ENCODE measurements at regions not wholly inside any gene's neighbourhood (a gene's known extent, or its start where the extent isn't known, plus 50 kb on each side); places are given as distances from the start of the nearest gene placed in this dataset.

GRCh38 chr1:147472966-147473732, 68.2 kb upstream of the BCL9 start:
- Histone ChIP-seq H3K9me3 (ENCODE audit: low read depth, low read length) (no peaks in the 10 kb centered on the region), H2AFZ (ENCODE audit: low read length) (no peak overlapping the region), H3K27ac (ENCODE audit: low read depth, low read length) (no peak overlapping the region), H3K27me3 (ENCODE audit: insufficient read depth, low read length) (peaks cover 5% of the 10 kb centered on the region), H3K4me1 (ENCODE audit: insufficient read depth, low read length) (no peaks in the 10 kb centered on the region), H3K79me2 (ENCODE audit: insufficient read depth, low read length) (no peaks in the 10 kb centered on the region), H3K4me2 (ENCODE audit: insufficient read depth, low read length) (no peak overlapping the region), H3K4me3 (ENCODE audit: insufficient read depth, low read length) (no peak overlapping the region), H3K36me3 (ENCODE audit: insufficient read depth, low read length) (no peaks in the 10 kb centered on the region), H4K20me1 (ENCODE audit: insufficient read depth, low read length) (no peaks in the 10 kb centered on the region)
- TF ChIP-seq, protein P1, sequence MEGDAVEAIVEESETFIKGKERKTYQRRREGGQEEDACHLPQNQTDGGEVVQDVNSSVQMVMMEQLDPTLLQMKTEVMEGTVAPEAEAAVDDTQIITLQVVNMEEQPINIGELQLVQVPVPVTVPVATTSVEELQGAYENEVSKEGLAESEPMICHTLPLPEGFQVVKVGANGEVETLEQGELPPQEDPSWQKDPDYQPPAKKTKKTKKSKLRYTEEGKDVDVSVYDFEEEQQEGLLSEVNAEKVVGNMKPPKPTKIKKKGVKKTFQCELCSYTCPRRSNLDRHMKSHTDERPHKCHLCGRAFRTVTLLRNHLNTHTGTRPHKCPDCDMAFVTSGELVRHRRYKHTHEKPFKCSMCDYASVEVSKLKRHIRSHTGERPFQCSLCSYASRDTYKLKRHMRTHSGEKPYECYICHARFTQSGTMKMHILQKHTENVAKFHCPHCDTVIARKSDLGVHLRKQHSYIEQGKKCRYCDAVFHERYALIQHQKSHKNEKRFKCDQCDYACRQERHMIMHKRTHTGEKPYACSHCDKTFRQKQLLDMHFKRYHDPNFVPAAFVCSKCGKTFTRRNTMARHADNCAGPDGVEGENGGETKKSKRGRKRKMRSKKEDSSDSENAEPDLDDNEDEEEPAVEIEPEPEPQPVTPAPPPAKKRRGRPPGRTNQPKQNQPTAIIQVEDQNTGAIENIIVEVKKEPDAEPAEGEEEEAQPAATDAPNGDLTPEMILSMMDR (IDR thresholded peaks at IDR 0.05; ENCODE audit: extremely low read depth, low read depth, low read length): no peak
- no peak for DNase-seq (ENCODE audit: insufficient read length, low spot score, missing footprints)

DNA sequence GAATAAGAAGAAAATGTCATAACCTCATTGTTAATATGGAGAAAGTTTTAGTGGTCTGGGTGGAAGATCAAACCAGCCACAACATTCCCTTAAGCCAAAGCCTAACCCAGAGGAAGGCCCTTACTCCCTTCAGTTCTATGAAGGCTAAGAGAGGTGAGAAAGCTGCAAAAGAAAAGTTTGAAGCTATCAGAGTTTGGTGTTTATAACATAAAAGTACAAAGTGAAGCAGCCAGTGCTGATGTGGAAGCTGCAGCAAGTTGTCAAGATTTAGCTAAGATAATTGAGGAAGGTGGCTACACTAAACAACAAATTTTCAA, 67.6 kb upstream of the BCL9 start:
- Histone ChIP-seq H3K4me3 (ENCODE audit: insufficient read depth, low read length) (no peak overlapping the region), H4K20me1 (ENCODE audit: insufficient read depth, low read length) (no peaks in the 10 kb centered on the region), H3K4me1 (ENCODE audit: insufficient read depth, low read length) (no peaks in the 10 kb centered on the region), H3K27ac (ENCODE audit: low read depth, low read length) (no peak overlapping the region), H3K4me2 (ENCODE audit: insufficient read depth, low read length) (no peak overlapping the region), H3K27me3 (ENCODE audit: insufficient read depth, low read length) (peaks cover 5% of the 10 kb centered on the region), H3K79me2 (ENCODE audit: insufficient read depth, low read length) (no peaks in the 10 kb centered on the region), H2AFZ (ENCODE audit: low read length) (no peak overlapping the region), H3K9me3 (ENCODE audit: low read depth, low read length) (no peaks in the 10 kb centered on the region), H3K36me3 (ENCODE audit: insufficient read depth, low read length) (no peaks in the 10 kb centered on the region)
- TF ChIP-seq, protein P1 (IDR thresholded peaks at IDR 0.05; ENCODE audit: extremely low read depth, low read depth, low read length): no peak
- no peak for DNase-seq (ENCODE audit: insufficient read length, low spot score, missing footprints)

DNA sequence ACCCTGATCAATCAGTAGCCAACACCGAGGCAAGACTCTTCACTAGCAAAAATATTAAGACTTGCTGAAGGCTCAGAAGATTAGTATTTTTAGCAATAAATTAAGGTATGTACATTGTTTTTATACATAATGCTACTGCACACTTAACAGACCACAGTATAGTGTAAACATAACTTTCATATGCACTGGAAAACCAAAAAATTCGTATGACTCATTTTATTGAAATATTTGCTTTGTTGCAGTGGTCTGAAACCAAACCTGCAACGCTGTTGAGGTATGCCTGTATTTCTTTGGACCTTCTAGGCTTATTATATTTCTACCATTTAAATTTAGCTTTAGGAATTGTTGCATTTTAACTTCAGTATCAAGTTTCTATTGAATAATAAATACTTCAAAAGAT, 65.8 kb upstream of the BCL9 start:
- H3K9me3 ChIP-seq (ENCODE audit: low read depth, low read length): no peaks in the 10 kb centered on the region
- no peak for DNase-seq (ENCODE audit: insufficient read length, low spot score, missing footprints)
- H3K36me3 ChIP-seq (ENCODE audit: insufficient read depth, low read length): no peaks in the 10 kb centered on the region
- H2AFZ ChIP-seq (ENCODE audit: low read length): no peak overlapping the region
- no peak overlapping the region for H3K27ac ChIP-seq (ENCODE audit: low read depth, low read length)
- no peak overlapping the region for H3K4me2 ChIP-seq (ENCODE audit: insufficient read depth, low read length)
- TF ChIP-seq, protein P1 (IDR thresholded peaks at IDR 0.05; ENCODE audit: extremely low read depth, low read depth, low read length): no peak
- no peaks in the 10 kb centered on the region for H4K20me1 ChIP-seq (ENCODE audit: insufficient read depth, low read length)
- H3K4me3 ChIP-seq (ENCODE audit: insufficient read depth, low read length): no peak overlapping the region
- H3K27me3 ChIP-seq (ENCODE audit: insufficient read depth, low read length): peaks cover 5% of the 10 kb centered on the region
- no peaks in the 10 kb centered on the region for H3K4me1 ChIP-seq (ENCODE audit: insufficient read depth, low read length)
- no peaks in the 10 kb centered on the region for H3K79me2 ChIP-seq (ENCODE audit: insufficient read depth, low read length)

DNA sequence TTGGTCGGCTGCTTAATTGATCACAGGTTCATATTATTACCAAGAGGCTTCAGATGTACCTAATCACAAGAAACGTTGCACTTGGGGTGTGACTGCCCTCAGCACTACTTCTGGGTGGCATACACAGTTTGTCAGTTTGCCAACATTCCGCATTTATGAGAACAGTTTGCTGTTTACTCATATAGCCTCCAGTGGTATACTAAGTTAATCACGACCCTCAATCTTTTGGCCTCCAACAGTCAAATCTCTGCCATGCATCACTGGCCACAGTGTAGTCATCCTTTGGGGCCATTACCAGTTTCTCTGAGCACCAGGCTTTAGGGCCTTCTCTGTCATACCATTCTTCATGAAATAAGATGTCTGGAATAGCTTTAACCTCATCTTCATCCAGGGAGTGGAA, 62.8 kb upstream of the BCL9 start:
- Histone ChIP-seq H3K27ac (ENCODE audit: low read depth, low read length) (no peak overlapping the region), H3K4me3 (ENCODE audit: insufficient read depth, low read length) (no peak overlapping the region), H3K4me2 (ENCODE audit: insufficient read depth, low read length) (no peak overlapping the region), H3K4me1 (ENCODE audit: insufficient read depth, low read length) (no peaks in the 10 kb centered on the region), H3K27me3 (ENCODE audit: insufficient read depth, low read length) (no peaks in the 10 kb centered on the region), H4K20me1 (ENCODE audit: insufficient read depth, low read length) (no peaks in the 10 kb centered on the region), H3K9me3 (ENCODE audit: low read depth, low read length) (no peaks in the 10 kb centered on the region), H3K79me2 (ENCODE audit: insufficient read depth, low read length) (no peaks in the 10 kb centered on the region), H2AFZ (ENCODE audit: low read length) (no peak overlapping the region), H3K36me3 (ENCODE audit: insufficient read depth, low read length) (no peaks in the 10 kb centered on the region)
- DNase-seq (ENCODE audit: insufficient read length, low spot score, missing footprints): no peak
- TF ChIP-seq, protein P1 (IDR thresholded peaks at IDR 0.05; ENCODE audit: extremely low read depth, low read depth, low read length): no peak

Data from osteoblast (primary cell).